Left renal pelvis (tissue), 4 donors: ENCODE measurements at regions not wholly inside any gene's neighbourhood (a gene's known extent, or its start where the extent isn't known, plus 50 kb on each side); places are given as distances from the start of the nearest gene placed in this dataset.
"Not testable (repeated sequence)": the region's sequence is repeated elsewhere in the genome, so short reads cannot be mapped to it uniquely, and the experiment has no call there.

Source experiments
- DNase-seq, 4 donors: peaks; one replicate each; pipeline ENCODE4 v3.0.0-alpha.2; 2013; ENCODE audit warnings: low read depth in 4 of 4, low spot score in 3 of 4

DNA sequence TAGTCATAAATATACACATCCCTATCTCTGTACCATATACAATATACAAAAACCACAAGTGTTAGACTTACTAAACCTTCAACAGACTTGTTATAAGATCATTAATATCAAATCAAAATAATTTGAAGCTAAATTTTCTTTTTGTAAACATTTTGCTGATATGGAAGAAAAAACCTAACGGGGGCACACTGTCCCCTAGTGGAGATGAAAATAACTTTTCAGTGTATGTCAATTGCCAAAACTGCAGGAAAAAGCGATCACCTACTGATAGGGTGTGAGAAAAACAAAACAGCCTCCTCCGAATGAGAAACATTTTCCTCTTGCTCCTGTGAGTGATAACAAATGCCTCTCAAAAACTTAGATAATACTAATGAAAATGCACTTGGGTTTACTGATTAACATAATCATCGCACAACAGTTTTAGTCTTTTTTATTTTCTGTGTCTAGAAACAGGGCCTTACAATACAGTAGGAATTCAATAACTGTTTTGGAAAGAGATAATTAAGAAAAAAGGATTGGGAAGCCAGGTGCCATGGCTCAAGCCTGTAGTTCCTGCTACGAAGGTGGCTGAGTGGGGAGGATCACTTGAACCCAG, 322.7 kb downstream of the CRPPA start:
- no peak for DNase-seq

DNA sequence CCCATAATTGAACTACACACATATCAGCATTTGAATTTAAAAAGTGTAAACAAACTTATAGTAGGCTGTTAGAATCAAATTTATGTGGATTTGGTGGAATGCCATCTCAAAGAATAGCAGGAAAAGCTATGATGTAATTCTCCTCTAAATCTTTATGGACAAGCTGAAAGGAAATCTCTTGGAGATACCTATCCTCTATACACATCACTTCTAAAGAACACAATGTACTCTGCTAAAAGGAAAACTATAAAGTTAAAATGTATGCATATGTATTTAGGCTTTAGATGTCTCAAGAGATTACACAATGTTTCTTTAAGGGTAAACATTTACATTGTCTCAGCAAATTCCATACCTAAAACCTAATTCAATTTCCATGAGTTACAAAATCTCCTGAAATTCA, 323.3 kb downstream of the CRPPA start:
- no peak for DNase-seq

DNA sequence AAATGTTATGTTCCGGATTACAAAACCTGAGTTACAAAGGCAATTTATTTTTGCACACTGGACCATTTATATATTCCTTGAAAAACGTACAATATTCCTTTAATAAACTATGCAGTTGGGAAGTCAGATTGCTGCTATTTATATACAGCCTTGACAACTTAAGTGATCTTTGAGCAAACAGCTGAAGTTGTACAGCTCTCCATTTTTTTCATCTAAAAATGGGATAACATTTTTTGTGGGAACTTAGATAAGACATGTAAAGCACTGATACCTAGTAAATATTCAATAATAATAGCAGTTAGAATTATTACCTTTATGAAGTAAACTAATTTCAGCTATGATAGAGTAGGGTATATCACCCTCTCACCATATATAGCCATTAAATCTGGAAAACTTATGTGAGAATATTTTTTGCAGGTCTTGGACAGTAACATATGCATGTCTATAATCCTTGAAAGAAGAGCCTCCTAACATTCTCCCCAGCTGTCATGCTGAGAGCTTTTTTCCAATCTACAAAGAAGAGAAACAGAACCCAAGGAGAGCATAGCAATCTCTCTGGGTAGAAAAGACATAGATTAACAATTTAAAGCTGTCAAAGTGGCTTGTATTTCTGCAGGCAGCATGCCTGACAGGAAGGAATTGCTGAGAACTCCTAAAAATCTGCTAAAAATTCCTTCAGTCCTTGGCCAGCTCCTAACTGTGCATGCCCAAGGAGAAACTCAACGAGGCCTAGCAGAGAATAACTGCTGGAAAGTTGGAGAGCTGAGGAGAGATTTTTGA, 326.0 kb downstream of the CRPPA start:
- no peak for DNase-seq

- DNase-seq = no peak
Observed at GRCh38 chr7:16094651-16095050, 326.7 kb downstream of the CRPPA start.

- DNase-seq = no peak
Observed at GRCh38 chr7:16092711-16093110, 328.6 kb downstream of the CRPPA start.

- no peak for DNase-seq
Observed at GRCh38 chr7:16091701-16092310, 329.5 kb downstream of the CRPPA start.

- no peak for DNase-seq
Observed at GRCh38 chr7:16089801-16090200, 331.5 kb downstream of the CRPPA start.

DNA sequence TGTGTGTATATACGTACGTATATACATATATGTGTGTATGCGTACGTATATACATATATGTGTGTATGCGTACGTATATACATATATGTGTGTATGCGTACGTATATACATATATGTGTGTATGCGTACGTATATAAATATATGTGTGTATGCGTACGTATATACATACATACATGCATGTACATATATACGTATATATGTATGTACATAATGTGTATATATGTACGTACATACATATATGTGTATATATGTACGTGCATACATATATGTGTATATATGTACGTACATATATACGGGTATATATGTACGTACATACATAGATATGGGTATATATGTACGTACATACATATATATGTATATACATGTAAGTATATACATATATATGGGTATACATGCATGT, 332.1 kb downstream of the CRPPA start:
- no peak for DNase-seq

GRCh38 chr7:16086743-16087142, 334.6 kb downstream of the CRPPA start:
- no peak for DNase-seq

DNA sequence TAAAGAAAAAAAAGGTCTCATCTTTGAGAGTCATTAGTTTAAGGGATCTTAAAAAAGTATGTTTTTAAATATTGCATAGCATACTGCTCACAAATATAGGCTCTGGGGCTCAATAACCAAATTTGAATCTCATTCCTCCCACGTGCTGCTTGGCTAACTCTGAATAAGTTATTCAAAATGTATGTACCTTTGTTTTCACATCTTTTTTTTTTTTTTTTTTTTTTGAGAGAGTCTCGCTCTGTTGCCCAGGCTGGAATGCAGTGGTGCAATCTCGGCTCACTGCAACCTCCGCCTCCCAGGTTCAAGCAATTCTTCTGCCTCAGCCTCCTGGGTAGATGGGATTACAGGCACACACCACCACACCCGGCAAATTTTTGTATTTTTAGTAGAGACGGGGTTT, 335.6 kb downstream of the CRPPA start:
- not testable (repeated sequence) for DNase-seq

- DNase-seq = no peak
Observed at GRCh38 chr7:16084875-16085274, 336.5 kb downstream of the CRPPA start.

GRCh38 chr7:16084370-16084769, 337.0 kb downstream of the CRPPA start:
- DNase-seq = no peak

GRCh38 chr7:16083931-16084330, 337.4 kb downstream of the CRPPA start:
- DNase-seq = no peak

DNA sequence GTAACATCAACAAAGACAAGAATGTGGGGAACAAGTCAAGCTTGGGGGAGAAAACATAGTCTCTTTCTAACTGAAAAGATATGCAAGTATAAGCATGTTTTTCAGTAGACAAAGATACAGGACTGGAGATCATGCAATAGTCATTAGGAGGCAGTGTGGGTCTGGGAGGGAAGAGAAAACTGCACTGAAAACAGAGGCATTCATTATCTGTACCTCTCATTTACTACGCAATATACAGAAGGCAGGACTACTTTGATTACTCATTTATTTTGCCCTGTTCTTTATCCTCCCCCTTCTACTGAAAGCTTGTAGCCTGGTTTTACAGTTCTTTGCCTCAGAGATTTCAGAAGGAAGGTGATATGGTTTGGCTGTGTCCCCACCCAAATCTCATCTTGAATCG, 341.2 kb downstream of the CRPPA start:
- no peak for DNase-seq

DNA sequence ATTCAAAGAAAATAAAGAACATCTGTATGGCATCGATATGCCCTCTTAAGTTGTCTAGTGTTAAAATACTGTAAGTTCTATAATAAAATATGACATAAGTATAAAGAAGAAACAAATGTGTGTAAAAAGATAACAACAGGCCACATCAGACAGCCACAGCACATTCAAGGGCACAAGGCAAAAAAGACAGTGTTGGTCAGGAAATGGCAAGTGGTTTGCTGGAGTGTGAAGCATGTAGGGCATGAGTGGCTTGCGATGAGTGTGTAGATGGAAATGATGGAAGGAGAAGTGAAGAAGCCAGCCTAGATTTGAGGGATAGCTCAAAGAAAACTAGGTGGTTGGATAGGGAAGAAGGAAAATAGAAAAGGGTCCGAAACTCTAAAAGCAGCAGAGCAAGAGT, 341.6 kb downstream of the CRPPA start:
- DNase-seq = no peak

- peak in 3 of 4 donors; percentile 45 to 63 (median 48) for DNase-seq
Observed at GRCh38 chr7:16078076-16078952, 343.0 kb downstream of the CRPPA start.

GRCh38 chr7:16071246-16071857, 350.0 kb downstream of the CRPPA start:
- peak in 3 of 4 donors; percentile 42 to 58 (median 49) for DNase-seq

- no peak for DNase-seq
Observed at GRCh38 chr7:16070806-16071205, 350.5 kb downstream of the CRPPA start.

GRCh38 chr7:16069998-16070397, 351.3 kb downstream of the CRPPA start:
- DNase-seq = no peak

GRCh38 chr7:16068183-16068582, 353.2 kb downstream of the CRPPA start:
- DNase-seq = no peak

DNA sequence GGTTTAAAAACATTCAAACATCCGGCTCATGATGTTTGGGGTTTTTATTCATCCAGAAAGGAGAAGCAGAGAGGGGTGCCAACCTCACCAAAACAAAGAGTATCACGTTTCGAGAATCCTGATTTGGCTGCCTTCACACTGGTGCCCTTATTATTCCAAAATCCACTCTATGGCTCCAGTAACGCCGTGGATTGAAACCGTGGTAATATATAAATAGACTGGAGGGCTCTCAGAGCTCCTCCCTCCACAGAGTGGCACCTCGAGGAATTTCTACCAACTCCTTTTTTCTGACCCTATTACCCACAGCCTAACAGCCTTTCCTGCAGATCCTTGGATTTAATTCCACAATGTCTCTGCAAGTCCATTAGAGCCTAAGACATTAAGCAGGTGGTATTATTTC, 353.6 kb downstream of the CRPPA start:
- no peak for DNase-seq
